ENCODE measurements at regions not wholly inside any gene's neighbourhood (a gene's known extent, or its start where the extent isn't known, plus 50 kb on each side); places are given as distances from the start of the nearest gene placed in this dataset.
"Not testable (repeated sequence)": the region's sequence is repeated elsewhere in the genome, so short reads cannot be mapped to it uniquely, and the experiment has no call there.

DNA sequence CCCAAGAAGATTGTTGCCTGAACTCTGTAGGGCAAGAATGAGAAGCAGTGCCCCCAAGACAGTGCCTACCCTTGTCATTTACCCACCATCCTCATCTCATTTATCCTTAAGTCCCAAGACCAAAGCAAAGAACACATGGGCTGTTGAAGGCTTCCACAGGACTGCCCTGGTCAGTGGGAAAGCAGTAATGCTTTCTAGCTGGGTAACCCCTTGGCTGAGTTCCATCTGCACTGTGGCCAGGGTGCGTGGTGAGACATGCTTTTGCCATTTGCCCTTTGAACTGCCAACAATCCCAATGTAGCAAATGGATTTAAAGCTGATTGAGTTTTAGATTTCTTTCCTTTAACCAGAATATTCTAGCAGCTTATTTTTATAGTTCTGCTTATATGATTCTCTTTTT, 103.5 kb upstream of the IKBKE start:
- H3K27ac ChIP-seq; POLR2A ChIA-PET (ENCODE audit: unreplicated experiment); H3F3A ChIP-seq (ENCODE audit: insufficient read depth, low read depth); BruUV-seq (replicated peaks); DNase-seq; H3K36me3 ChIP-seq (ENCODE audit: low read depth); intact Hi-C loops (cut with micrococcal nuclease; ENCODE audit: unreplicated experiment); CTCF ChIA-PET; H3K79me2 ChIP-seq (ENCODE audit: low read depth); H2AFZ ChIP-seq; H3K9me2 ChIP-seq (ENCODE audit: insufficient read depth); H3K4me3 ChIP-seq; H3K4me2 ChIP-seq; H4K20me1 ChIP-seq (ENCODE audit: insufficient read depth); H3K27me3 ChIP-seq (ENCODE audit: insufficient read depth, low read depth); H3K9me3 ChIP-seq (ENCODE audit: insufficient read depth, low read depth): not testable (repeated sequence)
- H3K4me1 ChIP-seq (replicated peaks; ENCODE audit: insufficient read depth) = peaks cover 10% of the 10 kb centered on the region; the same call in 1 of the 2 replicates

DNA sequence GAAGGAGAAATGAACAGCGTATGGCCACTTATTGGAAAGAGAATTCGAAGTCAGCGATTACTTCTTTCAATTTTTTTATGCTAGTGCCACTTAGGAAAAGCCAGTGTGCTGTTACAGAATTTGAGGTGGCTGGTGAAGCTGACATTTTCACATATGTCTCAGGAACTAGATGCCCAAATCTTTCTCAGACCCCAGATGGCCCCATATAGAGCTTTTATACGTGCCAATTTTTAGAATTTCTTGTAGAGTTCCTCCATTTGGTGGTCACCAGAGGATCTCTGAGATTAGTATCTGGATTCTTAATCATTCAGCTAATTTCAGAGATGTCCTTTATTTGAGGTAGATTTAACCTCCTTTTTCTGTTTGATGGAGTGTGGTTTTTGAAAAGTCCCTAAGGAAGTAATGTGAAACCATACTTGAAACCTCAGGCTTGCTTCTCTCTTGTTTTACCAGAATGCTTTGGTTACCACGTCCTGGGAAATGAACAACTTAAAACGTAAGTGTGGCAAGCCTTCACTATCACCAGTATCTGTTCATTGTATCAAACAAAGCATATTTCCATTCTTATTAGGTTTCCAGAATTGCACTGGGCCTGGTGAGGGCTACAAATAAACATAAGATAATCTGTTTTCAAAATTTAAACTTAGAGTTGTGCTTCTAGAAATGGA, 102.2 kb upstream of the IKBKE start:
- POLR2A ChIA-PET (ENCODE audit: unreplicated experiment); H3K9me2 ChIP-seq (ENCODE audit: insufficient read depth); H3K79me2 ChIP-seq (ENCODE audit: low read depth); H4K20me1 ChIP-seq (ENCODE audit: insufficient read depth); H3F3A ChIP-seq (ENCODE audit: insufficient read depth, low read depth); intact Hi-C loops (cut with micrococcal nuclease; ENCODE audit: unreplicated experiment); H3K4me1 ChIP-seq (replicated peaks; ENCODE audit: insufficient read depth); H3K27me3 ChIP-seq (ENCODE audit: insufficient read depth, low read depth); H3K4me2 ChIP-seq; CTCF ChIA-PET; BruUV-seq (replicated peaks); H3K27ac ChIP-seq; H3K36me3 ChIP-seq (ENCODE audit: low read depth); H2AFZ ChIP-seq; DNase-seq; H3K4me3 ChIP-seq; H3K9me3 ChIP-seq (ENCODE audit: insufficient read depth, low read depth): not testable (repeated sequence)

DNA sequence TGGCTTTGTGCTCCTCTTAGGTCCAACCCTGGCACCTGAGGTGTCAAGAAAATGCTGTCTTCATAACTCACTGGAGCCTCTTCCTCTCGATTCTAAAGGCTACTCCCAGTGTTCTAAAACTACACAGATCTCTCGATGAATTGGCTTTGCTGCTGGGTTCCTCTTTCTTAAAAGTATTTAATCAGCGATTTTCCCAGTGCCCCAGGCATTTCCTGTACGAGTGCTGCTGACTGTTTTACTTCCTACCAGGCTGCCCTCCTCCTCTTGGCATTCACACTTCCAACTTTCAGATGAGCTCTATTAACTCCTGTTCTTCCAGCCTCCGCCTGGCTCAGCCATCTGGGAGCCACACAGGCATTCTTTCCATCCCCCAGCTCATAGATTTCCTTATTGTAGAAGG, 95.6 kb upstream of the IKBKE start:
- H3K4me3 ChIP-seq; H3K27ac ChIP-seq; BruUV-seq (replicated peaks); intact Hi-C loops (cut with micrococcal nuclease; ENCODE audit: unreplicated experiment); H3K27me3 ChIP-seq (ENCODE audit: insufficient read depth, low read depth); H3K4me2 ChIP-seq; CTCF ChIA-PET; H4K20me1 ChIP-seq (ENCODE audit: insufficient read depth); H3K9me3 ChIP-seq (ENCODE audit: insufficient read depth, low read depth); H3K4me1 ChIP-seq (replicated peaks; ENCODE audit: insufficient read depth); DNase-seq; H3K79me2 ChIP-seq (ENCODE audit: low read depth); H3K9me2 ChIP-seq (ENCODE audit: insufficient read depth); H3K36me3 ChIP-seq (ENCODE audit: low read depth); H3F3A ChIP-seq (ENCODE audit: insufficient read depth, low read depth); POLR2A ChIA-PET (ENCODE audit: unreplicated experiment); H2AFZ ChIP-seq: not testable (repeated sequence)

DNA sequence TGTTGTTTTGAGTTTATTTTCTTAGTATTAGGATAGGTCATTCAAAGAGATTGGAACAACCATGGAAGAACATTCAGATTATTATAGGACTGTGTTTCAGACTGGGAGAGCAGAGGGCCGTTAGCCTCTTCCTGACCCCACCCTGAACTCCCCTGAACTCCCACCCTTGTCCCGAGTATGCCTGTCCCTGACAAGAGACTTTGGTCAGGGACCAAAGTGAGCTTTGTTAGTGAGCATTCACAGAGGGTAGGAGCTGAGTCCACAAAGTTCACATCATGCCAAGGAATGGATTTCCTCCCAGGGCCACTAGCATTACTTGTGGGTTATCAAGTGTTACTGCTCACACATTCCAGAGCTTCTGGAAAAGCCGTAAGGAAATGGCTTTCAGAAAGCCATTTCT, 94.7 kb upstream of the IKBKE start:
- H3K36me3 ChIP-seq (ENCODE audit: low read depth); H2AFZ ChIP-seq; H3K4me2 ChIP-seq; H3K4me1 ChIP-seq (replicated peaks; ENCODE audit: insufficient read depth); H3K9me2 ChIP-seq (ENCODE audit: insufficient read depth); H3F3A ChIP-seq (ENCODE audit: insufficient read depth, low read depth); BruUV-seq (replicated peaks); H3K9me3 ChIP-seq (ENCODE audit: insufficient read depth, low read depth); CTCF ChIA-PET; H3K27ac ChIP-seq; intact Hi-C loops (cut with micrococcal nuclease; ENCODE audit: unreplicated experiment); DNase-seq; H3K27me3 ChIP-seq (ENCODE audit: insufficient read depth, low read depth); H3K4me3 ChIP-seq; H4K20me1 ChIP-seq (ENCODE audit: insufficient read depth); H3K79me2 ChIP-seq (ENCODE audit: low read depth); POLR2A ChIA-PET (ENCODE audit: unreplicated experiment): not testable (repeated sequence)

DNA sequence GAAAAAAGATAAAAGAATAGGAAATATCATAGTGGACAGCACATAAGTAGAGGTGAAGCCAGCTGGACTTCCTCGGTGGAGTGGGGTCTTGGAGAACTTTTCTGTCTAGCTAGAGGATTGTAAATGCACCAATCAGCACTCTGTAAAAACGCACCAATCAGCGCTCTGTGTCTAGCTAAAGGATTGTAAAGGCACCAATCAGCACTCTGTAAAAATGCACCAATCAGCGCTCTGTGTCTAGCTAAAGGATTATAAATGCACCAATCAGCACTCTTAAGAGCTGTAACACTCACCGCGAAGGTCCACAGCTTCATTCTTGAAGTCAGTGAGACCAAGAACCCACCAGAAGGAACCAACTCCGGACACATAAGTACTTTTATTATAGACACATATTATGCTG, 91.8 kb upstream of the IKBKE start:
- H2AFZ ChIP-seq, CTCF ChIA-PET: not testable (repeated sequence)

DNA sequence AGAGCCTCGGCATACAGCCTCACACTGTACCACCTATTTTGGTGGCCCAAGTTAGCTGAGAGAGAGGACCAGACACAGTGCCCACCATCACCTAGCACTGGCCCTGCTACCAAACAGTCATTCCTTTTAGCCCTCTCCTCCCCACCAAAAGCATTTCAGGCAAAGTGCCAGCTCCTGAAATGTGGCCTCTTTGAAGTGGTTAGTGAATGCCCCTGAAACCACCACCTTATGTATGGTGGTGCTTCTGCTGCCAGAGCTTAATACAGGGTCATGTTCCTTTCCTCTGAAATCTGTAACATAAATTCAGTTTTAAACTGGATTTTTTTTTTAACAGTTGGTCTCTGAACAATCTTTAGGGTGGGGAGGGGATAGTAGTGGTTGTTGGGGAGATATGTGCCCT, 91.0 kb upstream of the IKBKE start:
- H3F3A ChIP-seq (ENCODE audit: insufficient read depth, low read depth); H3K4me3 ChIP-seq; DNase-seq; H3K27ac ChIP-seq; BruUV-seq (replicated peaks); intact Hi-C loops (cut with micrococcal nuclease; ENCODE audit: unreplicated experiment); H3K36me3 ChIP-seq (ENCODE audit: low read depth); H2AFZ ChIP-seq; H3K4me1 ChIP-seq (replicated peaks; ENCODE audit: insufficient read depth); H3K4me2 ChIP-seq; H3K27me3 ChIP-seq (ENCODE audit: insufficient read depth, low read depth); H3K9me3 ChIP-seq (ENCODE audit: insufficient read depth, low read depth); H3K9me2 ChIP-seq (ENCODE audit: insufficient read depth); H4K20me1 ChIP-seq (ENCODE audit: insufficient read depth); H3K79me2 ChIP-seq (ENCODE audit: low read depth); CTCF ChIA-PET; POLR2A ChIA-PET (ENCODE audit: unreplicated experiment): not testable (repeated sequence)

More for the DNA sequence above, 91.8 kb upstream of the IKBKE start:
- H3F3A ChIP-seq (ENCODE audit: insufficient read depth, low read depth); H3K4me2 ChIP-seq; BruUV-seq (replicated peaks); DNase-seq; POLR2A ChIA-PET (ENCODE audit: unreplicated experiment); H3K36me3 ChIP-seq (ENCODE audit: low read depth); H3K9me3 ChIP-seq (ENCODE audit: insufficient read depth, low read depth); H4K20me1 ChIP-seq (ENCODE audit: insufficient read depth); H3K9me2 ChIP-seq (ENCODE audit: insufficient read depth); H3K4me1 ChIP-seq (replicated peaks; ENCODE audit: insufficient read depth); H3K79me2 ChIP-seq (ENCODE audit: low read depth); H3K27me3 ChIP-seq (ENCODE audit: insufficient read depth, low read depth); H3K27ac ChIP-seq; H3K4me3 ChIP-seq; intact Hi-C loops (cut with micrococcal nuclease; ENCODE audit: unreplicated experiment): not testable (repeated sequence)

DNA sequence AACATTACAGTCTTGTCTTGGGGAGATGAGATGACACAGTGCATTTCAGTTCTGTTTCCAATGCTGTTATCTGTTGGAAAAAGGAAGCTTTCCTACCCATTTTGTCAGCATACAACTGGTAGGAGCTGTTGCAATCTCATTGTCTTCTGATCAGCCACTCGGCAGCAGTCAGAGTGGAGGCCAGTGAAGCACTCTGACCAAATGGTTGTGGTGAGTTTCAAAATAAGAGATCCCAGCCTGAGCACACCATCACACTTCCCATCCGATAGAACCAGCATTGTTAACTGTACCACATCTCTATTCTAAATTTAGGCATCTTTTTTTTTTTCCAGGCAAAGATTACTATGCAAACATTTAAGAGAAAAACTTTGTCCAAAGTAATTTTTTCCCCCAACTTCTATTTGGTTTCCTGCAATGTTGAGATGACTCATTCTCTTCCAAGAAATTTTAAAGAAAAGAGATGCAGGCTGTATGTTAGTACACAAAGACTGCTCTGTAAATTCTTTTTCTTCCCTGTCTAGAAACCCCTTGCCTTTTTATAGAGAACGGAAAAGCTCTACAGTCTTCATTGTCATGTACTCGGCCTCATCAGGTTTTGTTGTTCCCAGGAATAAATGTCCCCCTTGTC, 90.0 kb upstream of the IKBKE start:
- H3K27me3 ChIP-seq (ENCODE audit: insufficient read depth, low read depth); H3K4me1 ChIP-seq (replicated peaks; ENCODE audit: insufficient read depth); BruUV-seq (replicated peaks); intact Hi-C loops (cut with micrococcal nuclease; ENCODE audit: unreplicated experiment); DNase-seq; CTCF ChIA-PET; H2AFZ ChIP-seq; POLR2A ChIA-PET (ENCODE audit: unreplicated experiment); H3K9me3 ChIP-seq (ENCODE audit: insufficient read depth, low read depth); H3F3A ChIP-seq (ENCODE audit: insufficient read depth, low read depth); H4K20me1 ChIP-seq (ENCODE audit: insufficient read depth); H3K79me2 ChIP-seq (ENCODE audit: low read depth); H3K4me3 ChIP-seq; H3K9me2 ChIP-seq (ENCODE audit: insufficient read depth); H3K4me2 ChIP-seq; H3K36me3 ChIP-seq (ENCODE audit: low read depth): not testable (repeated sequence)
- 0 out of 2 replicates have a peak overlapping the region, but pooled peaks have one; percentile 29 for H3K27ac ChIP-seq

Data from PC-9 (cell line).